ENCODE measurements at regions not wholly inside any gene's neighbourhood (a gene's known extent, or its start where the extent isn't known, plus 50 kb on each side); places are given as distances from the start of the nearest gene placed in this dataset.
"Not testable (repeated sequence)": the region's sequence is repeated elsewhere in the genome, so short reads cannot be mapped to it uniquely, and the experiment has no call there.

DNA sequence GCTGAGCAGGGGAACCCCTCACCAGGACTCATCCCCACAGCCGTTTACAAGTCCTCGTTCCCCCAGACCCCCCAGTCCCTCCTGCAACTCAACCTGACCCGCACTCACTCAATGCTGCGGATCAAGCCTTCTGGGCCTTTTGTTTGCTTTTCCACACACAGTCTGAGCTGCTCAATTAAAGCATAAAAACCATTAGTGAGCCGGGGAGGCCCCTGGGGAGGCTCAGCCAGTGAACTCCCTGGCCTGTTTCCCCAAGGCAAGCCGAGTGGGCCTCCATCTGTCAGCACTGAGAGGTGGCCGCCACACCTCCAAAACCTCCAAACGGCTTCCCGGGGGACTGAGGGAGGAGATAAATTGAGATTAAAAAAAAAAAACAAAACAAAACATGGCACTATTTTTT is 158.5 kb downstream of the SHOX start:
- no peak for DNase-seq

DNA sequence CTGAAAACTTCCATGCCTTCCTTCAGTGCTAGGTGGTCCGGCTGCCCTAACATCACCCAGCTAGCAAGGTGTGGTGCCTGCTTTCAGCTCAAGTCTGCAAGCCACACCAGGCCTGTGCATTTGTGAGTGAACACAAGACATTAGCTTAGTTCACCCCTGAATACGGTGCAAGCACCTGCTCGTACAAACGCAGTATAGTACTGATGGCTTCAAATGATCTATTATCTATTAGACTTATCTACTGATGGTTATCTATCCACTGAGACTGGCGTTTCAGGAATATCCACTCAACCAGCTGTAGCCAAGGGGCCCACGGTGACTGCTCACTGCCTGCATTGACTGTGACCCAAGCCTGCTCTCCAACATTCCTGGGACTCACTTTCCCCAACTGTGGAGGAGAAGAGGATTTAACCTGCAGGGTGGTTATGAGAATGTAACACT is 155.9 kb downstream of the SHOX start:
- DNase-seq = no peak

DNA sequence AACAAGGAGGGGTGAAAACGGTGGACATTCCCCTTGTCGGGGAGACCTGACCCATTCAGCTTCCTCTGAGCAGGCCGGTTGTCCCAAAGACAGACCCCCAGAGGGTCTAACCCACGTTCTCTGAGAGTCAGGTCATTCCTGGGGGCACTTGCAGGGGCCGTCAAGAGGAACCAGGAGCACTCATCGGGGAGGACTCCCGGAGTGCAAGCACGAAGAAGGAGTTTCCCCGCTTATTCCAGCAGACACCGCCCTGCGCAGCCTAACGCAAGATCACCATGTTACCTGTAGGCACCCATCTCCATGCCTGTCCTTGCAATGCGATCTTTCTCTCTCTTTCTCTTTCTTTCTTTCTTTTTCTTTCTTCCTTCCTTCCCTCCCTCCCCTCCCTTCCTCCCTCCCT is 154.2 kb downstream of the SHOX start:
- no peak for DNase-seq

DNA sequence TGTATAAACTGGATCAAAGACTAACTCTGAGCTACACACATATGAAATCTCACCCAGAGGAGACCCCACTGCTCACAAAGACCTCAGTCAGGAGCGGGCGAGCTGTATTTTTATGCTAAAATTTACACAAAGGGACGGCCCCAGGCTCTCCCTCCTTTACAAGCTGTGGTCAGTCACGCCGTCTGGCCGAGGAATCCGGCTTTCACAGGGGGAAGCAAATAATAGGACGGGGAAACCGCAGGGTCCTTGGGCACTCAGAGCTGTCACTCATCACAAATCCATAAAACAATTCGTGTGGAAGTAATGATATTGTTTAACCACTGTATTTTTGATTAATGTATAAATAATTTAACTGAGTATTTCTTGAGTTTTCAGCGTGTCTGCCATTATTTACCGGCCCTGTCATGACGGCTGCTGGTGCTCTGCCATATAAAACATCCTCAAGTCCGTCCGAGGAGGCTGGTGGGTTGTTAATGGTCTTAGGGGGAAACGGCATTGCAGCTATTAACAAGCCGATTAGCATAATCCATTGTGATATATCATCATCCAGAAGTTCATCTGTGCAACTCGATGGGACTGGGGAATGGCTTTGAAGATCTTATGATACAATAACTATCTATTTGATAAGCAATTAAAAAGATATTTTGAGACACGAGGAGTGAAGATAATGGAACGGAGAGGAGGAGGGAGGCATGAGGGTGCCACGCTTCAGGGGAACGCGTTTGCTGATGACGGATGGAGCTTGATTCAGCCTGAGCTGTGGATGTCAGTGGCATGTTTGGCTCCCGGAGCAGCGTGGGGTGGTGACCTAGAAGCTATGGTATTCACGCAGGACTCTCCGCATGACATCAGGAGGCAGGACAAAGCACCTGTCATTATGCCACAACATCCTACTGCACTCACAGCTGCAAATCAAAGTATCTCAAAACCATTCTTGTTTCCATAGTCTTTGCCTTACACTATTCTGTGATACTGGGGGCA is 150.9 kb downstream of the SHOX start:
- no peak for DNase-seq

DNA sequence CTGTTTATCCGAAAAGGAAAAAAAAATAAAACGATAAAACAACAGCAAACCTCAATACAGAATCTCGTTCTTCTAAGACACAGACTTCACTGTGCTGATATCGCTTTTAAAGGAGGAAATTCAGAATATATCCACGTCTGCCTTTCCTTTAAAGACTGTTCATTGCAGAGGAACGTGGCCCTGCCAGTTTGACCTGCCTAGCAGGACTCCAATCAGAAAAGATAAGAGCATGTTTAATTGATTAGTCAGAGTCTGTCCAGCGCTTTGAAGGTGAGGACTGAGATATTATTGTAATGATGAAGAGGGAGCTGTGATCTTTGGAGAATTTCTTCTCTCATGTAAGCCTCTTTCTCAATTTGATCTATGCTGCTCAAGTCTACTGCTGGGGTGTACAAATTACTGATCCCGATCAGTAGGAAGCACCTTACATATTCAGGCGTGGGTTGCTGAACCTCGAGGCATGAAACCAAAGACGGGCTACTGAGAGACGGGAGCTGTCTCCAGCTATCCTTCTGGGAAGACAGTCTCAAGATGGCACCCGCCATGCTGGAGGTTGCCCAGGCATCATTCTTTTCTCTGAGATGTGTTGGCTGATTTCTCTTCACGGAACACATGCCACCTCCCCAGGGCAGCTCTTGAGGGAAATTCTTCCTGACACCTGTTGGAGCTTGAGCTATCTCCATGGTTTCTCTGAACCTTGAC is 146.1 kb downstream of the SHOX start:
- DNase-seq = no peak

DNA sequence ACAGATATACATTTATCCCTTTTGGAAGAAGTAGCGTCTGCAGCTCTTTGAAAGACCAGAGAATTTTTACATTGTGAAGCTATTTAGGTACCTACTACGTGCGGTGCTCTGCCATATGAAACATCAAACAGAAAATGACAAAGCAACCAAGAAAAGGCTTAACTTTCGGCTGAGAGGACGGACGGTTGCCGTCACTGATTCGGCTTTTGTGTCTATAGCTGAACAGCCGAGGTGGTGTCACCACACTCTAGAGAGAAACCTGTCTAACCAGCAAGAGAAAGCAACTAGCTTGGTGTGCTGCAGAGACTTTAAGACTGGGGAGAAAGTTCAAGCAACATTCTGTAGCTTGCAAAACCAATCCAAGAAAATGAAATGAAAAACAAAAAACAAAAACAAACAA is 145.5 kb downstream of the SHOX start:
- no peak for DNase-seq

DNA sequence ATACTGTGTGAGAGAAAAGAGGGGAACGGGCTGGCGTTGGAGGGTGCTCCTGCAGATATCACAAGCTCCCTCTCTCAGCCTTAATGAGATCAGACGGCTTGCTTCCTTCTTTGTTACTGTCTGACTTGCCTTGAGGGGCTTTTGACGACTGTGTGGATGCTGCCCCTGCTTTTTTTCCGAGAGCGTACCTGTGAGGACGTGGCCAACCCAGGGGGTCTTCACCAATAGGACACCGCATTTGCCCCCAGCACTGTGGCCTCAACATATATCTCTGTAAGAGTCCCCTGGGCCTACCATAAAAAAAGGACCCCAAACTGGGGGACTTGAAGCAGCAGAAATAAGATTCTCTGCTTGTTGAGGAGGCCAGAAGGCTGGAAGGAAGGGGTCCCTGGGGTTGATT is 143.9 kb downstream of the SHOX start:
- DNase-seq = no peak

DNA sequence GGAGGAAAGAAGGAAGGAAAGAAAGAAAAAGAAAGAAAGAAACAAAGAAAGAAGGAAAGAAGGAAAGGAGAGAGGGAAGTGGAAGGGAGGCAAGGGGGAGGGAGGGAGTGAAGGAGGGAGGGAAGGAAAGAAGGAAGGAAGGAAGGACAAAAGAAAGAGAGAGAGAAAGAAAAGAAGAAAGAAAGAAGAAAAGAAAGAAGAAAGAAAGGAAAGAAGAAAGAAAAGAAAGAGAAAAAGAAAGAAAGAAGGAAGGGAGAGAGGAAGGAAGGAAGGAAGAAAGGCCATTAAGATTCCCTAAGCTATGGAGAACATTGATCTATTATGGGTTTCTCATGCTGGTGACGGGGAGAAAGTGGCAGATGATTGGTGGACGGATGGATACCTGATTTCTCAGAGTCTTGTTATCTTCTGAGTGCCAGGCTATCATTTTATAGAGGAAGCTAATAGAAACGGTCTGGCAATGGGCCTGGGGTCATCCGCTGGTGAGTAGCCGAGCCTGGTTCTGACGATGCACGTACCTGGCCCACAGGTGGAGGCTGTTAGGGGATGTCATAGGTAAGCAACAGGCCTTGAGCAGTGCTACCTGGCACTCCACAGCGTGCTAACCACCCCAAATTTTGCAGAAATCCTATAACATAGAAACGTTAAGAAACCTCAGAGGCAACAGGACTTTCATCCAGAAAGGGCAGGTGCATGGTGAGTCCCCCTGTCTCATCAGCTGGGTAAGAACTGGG is 142.9 kb downstream of the SHOX start:
- no peak for DNase-seq

DNA sequence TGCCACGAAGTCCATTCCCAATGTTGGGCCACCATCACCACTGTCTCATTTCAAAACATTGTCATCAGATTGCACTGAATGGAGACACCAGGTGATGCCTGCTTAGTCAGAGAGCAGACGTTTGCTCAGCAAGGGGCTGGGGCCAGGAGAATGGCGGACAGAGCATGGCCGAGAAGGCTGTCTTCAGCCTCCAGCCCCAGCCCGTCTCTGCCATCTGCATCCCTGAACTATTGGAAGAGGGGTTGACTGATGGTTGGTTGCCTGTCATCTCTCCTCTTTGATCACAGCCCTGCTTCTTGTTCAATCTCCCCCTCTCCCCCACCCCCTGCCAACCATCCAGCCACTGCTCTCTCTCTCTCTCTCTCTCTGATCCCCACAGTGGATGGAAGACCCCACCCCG is 140.9 kb downstream of the SHOX start:
- DNase-seq = no peak

DNA sequence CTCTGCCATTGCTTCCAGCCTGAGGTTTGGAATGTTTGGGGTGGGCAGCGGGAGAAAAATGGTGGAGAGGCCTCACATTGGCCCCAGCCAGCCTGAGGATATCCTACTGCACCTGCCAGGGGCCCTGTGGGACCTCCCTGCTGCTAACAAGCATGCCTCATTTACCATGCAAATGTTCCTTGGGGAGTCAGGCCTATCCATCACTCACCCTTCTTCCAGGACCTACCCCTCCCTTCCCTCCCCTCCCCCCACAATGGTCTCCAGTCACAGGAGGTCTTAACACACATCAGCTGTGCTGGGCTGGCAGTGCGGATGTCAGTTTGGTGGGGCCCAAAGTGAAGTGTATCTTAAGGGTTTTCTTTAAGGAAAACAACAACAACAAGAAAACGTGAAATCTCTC is 139.2 kb downstream of the SHOX start:
- DNase-seq = no peak

DNA sequence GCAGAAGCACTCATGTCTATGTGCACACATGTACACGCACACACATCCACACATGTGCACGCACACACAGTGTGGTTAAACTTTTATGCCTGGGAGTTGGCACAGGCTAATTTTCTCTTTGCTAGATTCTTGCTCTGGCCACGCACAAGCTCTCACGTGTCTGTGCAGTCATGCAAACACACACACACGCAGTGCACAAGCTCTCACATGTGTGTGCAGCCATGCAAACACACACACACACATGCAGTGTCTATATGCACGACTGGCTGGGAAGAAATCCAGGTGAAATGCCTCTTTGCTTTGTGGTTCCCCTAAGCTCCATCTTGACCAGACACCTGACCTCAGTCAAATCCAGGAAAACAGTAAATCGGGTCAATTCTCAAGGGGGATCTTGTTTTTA is 138.0 kb downstream of the SHOX start:
- no peak for DNase-seq

DNA sequence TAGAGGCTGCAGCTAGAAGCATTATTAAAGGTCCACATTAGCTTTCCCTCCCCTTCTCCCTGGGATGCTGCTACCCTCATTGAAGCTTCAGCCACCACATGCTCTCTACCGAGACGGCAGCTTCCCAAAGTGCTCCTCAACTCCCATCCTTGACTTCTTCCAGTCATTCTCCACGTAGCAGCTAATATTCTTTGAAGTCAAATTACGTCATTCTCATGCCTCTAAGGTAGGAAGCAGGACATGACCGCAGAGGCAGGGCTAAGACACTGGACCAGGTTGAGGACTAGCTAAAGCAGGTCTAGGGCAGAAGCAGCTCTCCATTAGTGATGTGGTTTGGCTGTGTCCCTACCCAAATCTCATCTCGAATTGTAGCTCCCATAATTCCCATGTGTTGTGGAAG is 128.3 kb downstream of the SHOX start:
- DNase-seq = no peak

DNA sequence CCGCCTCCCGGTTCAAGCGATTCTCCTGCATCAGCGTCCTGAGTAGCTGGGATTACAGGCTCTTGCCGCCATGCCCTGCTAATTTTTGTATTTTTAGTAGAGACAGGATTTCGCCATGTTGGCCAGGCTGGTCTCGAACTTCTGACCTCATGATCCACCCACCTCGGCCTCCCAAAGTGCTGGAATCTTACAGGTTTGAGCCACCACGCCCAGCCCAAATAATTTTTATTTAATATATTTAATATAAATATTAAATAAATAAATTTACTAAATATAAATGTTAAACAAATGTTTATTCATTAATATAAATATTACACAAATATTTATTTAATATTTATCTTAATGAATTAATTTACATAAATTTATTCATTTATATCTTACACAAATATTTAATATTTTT is 120.2 kb downstream of the SHOX start:
- DNase-seq = no peak

DNA sequence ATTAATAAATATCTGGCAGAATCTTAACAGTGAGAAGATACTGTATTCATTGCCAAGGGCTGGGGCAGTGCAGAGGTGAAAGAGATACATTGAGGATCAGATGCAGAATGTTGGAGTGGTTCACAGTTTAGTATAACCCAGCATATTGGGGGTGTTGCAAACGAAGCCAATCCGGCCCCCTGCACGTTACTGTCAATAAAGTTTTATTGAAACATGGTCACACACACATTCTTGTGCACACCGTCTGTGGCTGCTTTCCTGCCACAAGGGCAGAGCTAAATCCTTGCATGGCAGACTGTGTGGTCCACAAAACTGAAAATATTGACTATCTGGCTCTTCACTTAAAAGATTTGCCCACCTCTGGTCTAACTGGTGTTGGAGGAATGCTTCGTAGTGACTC is 119.7 kb downstream of the SHOX start:
- DNase-seq = no peak

DNA sequence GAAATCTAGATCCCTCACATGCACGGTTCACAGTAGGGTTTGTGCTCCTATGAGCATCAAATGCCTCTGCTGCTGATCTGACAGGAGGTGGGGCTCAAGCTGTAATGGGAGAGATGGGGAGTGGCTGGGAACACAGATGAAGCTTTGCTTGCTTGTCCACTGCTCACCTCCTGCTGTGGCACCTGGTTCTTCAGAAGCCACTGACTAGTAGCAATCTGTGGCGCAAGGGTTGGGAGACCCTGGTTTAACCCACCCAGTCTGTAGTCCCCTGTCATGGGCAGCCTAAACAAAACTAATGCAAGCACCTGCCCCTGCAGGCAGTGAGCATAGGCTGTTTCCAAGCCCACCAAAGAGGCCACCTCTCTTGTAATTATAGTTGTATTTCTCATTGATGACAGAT is 116.6 kb downstream of the SHOX start:
- no peak for DNase-seq

DNA sequence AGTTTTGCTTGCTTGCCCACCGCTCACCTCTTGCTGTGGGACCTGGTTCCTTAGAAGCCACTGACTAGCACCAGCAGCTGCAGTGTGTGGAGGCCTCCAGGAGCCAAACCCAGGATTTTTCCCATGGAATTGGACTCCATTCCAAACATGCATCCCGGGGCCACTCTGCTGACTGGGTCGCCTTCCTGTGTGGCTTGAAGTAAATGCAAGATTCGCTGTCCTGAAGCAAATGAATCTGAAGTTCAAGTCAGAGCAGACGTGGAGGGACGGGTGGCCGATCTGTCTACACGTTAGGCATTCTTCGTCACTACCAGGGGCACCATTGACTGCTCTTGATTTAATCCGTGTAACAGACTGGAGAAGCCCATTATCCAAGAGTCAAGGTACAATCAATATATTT is 109.0 kb downstream of the SHOX start:
- DNase-seq = no peak

DNA sequence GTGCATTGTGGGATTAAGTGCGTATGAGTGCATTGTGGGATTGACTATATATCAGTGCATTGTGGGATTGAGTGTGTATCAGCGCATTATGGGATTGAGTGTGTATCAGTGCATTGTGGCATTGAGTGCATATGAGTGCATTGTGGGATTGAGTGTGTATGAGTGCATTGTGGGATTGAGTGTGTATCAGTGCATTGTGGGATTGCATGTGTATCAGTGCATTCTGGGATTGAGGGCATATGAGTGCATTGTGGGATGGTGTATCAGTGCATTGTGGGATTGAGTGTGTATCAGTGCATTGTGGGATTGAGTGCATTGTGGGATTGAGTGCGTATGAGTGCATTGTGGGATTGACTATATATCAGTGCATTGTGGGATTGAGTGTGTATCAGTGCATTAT is 106.4 kb downstream of the SHOX start:
- not testable (repeated sequence) for DNase-seq

DNA sequence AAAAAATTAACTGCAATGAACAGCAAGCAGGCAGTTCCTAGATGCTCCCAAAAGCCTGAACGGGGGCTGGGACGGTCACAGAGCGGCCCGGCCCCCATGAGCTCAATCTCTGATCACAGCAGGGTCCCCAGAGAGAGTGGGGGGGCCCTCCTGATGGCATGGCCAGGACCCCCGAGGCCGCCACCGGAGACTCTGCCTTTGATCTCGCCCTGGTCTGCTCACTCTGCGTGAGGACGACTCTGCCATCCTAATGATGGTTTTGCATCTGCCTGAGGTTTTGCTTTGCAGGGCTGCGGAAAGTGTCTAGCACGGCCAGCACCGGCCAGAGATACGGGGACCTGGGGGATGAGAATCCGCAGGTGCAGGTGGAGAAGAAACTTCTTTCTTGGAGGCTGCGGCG is 103.8 kb downstream of the SHOX start:
- DNase-seq = no peak

DNA sequence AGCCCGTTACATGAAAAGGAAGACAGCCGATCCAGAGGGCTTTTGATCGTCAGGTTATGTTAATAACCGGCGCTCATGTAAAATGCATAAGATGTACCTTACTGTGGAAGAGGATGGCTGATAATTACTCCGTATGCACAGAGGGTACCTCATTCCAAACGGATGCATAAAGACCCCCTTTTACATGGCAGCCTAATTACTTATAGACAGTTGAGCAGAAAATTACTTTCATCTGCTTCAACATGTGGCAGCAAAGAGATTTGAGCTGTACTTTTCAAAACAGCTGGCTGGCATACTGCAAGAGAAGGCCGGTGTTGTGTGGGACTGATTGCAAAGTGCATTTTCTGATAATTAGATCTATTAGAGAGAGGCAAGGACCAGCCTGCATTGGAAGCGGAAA is 103.4 kb downstream of the SHOX start:
- DNase-seq = no peak

DNA sequence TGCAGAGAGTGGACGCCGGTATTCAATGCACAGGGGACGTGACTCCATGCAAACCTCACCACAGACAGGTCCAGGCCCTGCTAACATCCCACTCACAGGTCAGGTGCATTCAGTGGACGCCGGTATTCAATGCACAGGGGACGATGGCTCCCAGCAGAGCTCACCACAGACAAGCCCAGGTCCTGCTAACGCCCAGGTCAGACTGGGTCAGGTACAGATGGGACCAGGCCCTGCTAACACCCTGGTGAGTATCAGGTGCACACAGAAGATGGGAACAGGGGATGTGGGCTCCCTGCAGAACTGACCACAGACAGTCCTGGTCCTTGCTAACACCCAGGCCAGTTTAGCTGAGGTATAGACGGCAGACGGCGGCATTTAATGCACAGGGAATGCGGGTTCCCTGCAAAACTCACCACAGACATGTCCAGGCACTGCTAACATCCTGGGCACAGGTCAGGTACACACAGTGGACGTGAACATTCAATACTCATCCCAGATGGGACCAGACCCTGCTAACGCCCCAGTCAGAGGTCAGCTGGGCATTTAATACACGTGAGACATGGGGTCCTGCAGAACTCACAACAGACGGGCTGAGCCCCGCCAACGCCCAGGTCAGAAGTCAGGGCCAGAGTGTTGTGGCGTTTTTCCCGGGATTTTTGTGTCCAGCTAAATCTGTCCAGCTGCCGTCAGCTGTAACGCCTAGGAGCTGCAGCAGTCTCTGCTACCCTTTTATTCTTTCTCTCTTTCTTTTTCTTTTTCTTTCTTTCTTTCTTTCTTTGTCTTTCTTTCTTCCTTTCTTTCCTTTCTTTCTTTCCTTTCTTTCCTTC is 99.2 kb downstream of the SHOX start:
- DNase-seq = no peak

DNA sequence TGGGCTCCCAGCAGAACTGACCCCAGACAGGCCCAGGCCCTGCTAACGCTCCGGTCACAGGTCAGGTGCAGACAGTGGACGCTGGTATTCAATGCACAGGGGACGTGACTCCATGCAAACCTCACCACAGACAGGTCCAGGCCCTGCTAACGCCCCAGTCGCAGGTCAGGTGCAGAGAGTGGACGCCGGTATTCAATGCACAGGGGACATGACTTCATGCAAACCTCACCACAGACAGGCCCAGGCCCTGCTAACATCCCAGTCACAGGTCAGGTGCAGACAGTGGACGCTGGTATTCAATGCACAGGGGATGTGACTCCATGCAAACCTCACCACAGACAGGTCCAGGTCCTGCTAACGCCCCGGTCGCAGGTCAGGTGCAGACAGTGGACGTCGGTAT is 98.5 kb downstream of the SHOX start:
- not testable (repeated sequence) for DNase-seq

DNA sequence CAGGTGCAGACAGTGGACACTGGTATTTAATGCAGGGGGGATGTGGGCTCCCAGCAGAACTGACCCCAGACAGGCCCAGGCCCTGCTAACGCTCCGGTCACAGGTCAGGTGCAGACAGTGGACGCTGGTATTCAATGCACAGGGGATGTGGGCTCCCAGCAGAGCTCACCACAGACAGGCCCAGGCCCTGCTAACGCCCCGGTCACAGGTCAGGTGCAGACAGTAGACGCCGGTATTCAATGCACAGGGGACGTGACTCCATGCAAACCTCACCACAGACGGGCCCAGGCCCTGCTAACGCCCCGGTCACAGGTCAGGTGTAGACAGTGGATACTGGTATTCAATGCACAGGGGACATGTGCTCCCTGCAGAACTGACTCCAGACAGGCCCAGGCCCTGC is 98.0 kb downstream of the SHOX start:
- not testable (repeated sequence) for DNase-seq

Data from T-helper 9 cell (primary cell).